ENCODE measurements at regions not wholly inside any gene's neighbourhood (a gene's known extent, or its start where the extent isn't known, plus 50 kb on each side); places are given as distances from the start of the nearest gene placed in this dataset.

DNA sequence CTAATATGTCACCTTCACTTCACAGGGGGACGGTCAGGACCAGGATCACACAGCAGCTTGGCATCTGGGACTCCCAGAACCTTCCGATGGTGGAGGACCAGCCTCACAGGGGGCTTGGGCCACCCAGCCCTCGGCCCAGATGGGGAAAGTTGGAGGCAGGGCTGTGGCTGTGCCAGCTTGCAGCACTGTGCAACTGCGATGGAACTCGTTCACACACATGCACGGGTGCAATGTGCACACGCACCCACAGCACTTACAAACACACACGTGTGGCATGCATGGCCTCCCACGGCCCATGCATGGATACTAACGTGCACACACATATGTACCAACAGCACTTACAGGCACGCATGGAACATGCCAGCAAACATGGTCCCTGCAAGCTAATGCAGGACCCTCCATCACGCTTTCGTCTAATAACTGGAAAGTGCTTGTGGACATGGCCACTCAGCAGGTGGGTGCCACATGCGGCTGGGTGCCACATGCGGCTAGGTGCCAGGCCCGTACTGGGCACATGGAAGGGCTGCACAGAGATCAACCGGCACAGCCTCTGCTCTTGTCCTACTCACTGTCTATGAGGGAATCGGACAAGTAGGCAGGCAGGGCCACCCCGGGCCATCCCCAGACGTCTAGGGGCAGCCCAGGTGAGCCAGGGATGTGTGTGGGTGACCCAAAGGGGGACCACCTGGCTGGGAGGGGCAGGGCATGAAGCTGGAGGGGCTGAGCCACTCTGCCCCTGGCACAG is 63.2 kb downstream of the ADRA2C start:
- no peaks in the 10 kb centered on the region for H3K4me1 Mint-ChIP-seq (ENCODE audit: unreplicated experiment)
- H3K36me3 Mint-ChIP-seq (ENCODE audit: low read depth, unreplicated experiment): no peaks in the 10 kb centered on the region
- H3K4me3 Mint-ChIP-seq (ENCODE audit: unreplicated experiment): no peak overlapping the region
- H3K9me3 Mint-ChIP-seq (ENCODE audit: unreplicated experiment): no peaks in the 10 kb centered on the region
- peaks cover 15% of the 10 kb centered on the region for H3K27me3 Mint-ChIP-seq (ENCODE audit: unreplicated experiment)
- no peak overlapping the region for H3K27ac Mint-ChIP-seq (ENCODE audit: unreplicated experiment)
- TF ChIP-seq, protein P1, sequence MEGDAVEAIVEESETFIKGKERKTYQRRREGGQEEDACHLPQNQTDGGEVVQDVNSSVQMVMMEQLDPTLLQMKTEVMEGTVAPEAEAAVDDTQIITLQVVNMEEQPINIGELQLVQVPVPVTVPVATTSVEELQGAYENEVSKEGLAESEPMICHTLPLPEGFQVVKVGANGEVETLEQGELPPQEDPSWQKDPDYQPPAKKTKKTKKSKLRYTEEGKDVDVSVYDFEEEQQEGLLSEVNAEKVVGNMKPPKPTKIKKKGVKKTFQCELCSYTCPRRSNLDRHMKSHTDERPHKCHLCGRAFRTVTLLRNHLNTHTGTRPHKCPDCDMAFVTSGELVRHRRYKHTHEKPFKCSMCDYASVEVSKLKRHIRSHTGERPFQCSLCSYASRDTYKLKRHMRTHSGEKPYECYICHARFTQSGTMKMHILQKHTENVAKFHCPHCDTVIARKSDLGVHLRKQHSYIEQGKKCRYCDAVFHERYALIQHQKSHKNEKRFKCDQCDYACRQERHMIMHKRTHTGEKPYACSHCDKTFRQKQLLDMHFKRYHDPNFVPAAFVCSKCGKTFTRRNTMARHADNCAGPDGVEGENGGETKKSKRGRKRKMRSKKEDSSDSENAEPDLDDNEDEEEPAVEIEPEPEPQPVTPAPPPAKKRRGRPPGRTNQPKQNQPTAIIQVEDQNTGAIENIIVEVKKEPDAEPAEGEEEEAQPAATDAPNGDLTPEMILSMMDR (IDR thresholded peaks at IDR 0.05; ENCODE audit: unreplicated experiment): no peak
- DNase-seq (ENCODE audit: low spot score): no peak

DNA sequence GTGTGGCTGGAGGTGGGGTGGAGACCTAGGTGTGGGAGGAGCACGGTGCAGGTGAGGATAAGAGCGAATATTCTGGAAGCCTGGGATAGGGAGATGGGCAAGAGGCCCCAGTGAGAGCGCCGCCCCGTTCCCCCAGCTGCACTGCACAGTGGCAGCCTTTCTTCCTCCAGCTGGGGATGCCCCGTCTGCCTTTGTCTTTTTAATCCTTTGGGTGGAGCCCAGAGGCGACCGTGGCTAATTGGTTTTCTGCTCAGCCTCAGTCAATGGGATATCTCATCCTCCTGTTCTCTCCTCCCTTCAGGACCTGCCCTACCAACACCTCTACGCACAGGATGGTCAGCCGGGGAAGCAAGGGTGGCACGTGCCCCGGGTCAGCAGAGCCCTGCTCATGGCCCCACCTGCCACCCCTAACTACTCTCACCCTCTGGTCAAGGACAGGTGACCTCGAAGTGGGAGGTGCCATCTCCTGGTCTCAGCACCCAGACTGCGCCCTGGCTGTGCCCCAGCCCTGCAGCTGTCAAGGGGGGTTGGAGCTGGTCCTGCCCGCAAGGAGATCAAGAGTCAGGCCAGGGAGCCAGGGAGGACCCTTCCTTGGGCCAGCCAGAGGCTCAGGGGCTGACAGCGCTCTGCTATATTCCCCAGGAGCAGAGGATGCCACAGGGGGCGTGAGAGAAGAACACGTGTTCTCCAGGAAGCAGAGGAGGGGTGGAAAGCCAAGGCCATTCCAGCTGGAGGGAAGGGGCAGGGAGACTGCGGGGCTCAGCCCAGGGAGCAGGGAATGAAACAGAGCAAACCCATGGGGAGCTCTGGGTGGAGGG is 64.0 kb downstream of the ADRA2C start:
- H3K36me3 Mint-ChIP-seq (ENCODE audit: low read depth, unreplicated experiment): no peaks in the 10 kb centered on the region
- H3K9me3 Mint-ChIP-seq (ENCODE audit: unreplicated experiment): no peaks in the 10 kb centered on the region
- H3K27me3 Mint-ChIP-seq (ENCODE audit: unreplicated experiment): peaks cover 11% of the 10 kb centered on the region
- H3K4me3 Mint-ChIP-seq (ENCODE audit: unreplicated experiment): no peak overlapping the region
- TF ChIP-seq, protein P1 (IDR thresholded peaks at IDR 0.05; ENCODE audit: unreplicated experiment): no peak
- no peak for DNase-seq (ENCODE audit: low spot score)
- no peaks in the 10 kb centered on the region for H3K4me1 Mint-ChIP-seq (ENCODE audit: unreplicated experiment)
- H3K27ac Mint-ChIP-seq (ENCODE audit: unreplicated experiment): no peak overlapping the region

- DNase-seq (ENCODE audit: low spot score): no peak
- Mint-ChIP-seq H3K27me3 (ENCODE audit: unreplicated experiment) (peaks cover 10% of the 10 kb centered on the region), H3K4me1 (ENCODE audit: unreplicated experiment) (no peaks in the 10 kb centered on the region), H3K27ac (ENCODE audit: unreplicated experiment) (no peak overlapping the region), H3K9me3 (ENCODE audit: unreplicated experiment) (no peaks in the 10 kb centered on the region), H3K4me3 (ENCODE audit: unreplicated experiment) (no peak overlapping the region), H3K36me3 (ENCODE audit: low read depth, unreplicated experiment) (no peaks in the 10 kb centered on the region)
- TF ChIP-seq, protein P1 (IDR thresholded peaks at IDR 0.05; ENCODE audit: unreplicated experiment): no peak
These were observed 64.8 kb downstream of the ADRA2C start for GRCh38 chr4:3830774-3831528.

GRCh38 chr4:3831529-3832150 is 65.5 kb downstream of the ADRA2C start:
- Mint-ChIP-seq H3K27me3 (ENCODE audit: unreplicated experiment) (peaks cover 10% of the 10 kb centered on the region), H3K4me3 (ENCODE audit: unreplicated experiment) (no peak overlapping the region), H3K4me1 (ENCODE audit: unreplicated experiment) (no peaks in the 10 kb centered on the region), H3K27ac (ENCODE audit: unreplicated experiment) (no peak overlapping the region), H3K36me3 (ENCODE audit: low read depth, unreplicated experiment) (no peaks in the 10 kb centered on the region), H3K9me3 (ENCODE audit: unreplicated experiment) (no peaks in the 10 kb centered on the region)
- DNase-seq (ENCODE audit: low spot score): no peak
- TF ChIP-seq, protein P1 (IDR thresholded peaks at IDR 0.05; ENCODE audit: unreplicated experiment): no peak
